HT-29 (cell line): ENCODE measurements at regions not wholly inside any gene's neighbourhood (a gene's known extent, or its start where the extent isn't known, plus 50 kb on each side); places are given as distances from the start of the nearest gene placed in this dataset.
"Not testable (repeated sequence)": the region's sequence is repeated elsewhere in the genome, so short reads cannot be mapped to it uniquely, and the experiment has no call there.

Source experiments
- DNase-seq: peaks from one replicate; pipeline ENCODE4 v3.0.0-alpha.2; 2015; ENCODE audit warnings: low spot score

- no peak for DNase-seq
Observed at GRCh38 chr2:185375731-185376130, 362.9 kb upstream of the FSIP2 start.

GRCh38 chr2:185381631-185382030, 357.0 kb upstream of the FSIP2 start:
- no peak for DNase-seq

DNA sequence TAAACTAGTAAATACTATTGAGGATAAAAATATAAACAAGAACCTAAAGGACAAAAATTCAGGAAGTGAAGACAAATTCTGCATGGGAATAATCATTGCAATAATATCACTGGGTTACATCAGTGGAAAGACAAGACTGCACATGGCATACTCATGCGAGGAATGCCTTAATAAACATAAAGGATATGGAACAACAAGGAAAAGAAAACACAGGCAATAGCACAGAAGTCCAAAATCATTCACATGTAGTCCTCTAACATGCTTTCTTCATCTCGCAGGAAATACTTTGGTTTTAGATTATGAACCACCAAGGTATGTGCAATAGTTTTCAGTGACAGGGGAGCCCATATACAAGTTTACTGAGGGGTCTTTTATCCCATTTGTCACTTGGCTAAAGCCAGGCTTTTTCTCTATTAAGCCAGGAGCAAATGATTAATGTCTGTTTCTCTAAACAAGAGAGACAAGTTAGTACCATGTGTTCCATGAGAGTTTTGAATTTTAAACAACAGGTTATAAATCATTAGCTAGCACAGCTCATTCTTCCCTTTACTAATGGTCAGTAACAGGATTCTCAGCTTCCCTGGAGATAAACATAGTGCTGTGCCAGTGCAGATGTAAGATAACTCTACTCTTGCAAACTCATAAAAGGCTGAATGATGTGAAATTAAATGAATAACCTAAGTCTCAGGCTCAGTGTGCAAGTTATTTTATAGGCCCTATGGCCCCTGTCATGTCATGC, 353.6 kb upstream of the FSIP2 start:
- peak; percentile 10 for DNase-seq

GRCh38 chr2:185388226-185388625, 350.4 kb upstream of the FSIP2 start:
- no peak for DNase-seq

GRCh38 chr2:185391543-185391942, 347.1 kb upstream of the FSIP2 start:
- DNase-seq, result no peak

DNA sequence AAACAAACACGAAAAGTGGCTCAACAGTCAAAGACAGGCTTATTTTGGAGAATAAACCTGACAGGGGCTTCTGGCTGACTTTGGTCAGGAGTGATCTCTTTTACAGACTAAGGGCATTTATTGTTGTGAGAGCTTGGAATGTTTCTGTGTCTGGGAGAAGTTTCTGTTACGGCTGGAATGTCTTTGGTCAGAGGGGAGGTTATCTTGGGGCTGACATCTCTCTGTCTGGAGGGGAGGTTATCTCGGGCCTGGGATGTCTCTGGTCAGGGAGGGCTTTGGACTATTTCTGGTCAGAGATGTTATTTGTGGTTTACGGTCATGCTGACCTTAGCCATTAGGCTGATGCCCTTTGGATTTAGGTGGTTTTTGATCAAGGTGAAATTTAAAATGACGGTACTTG, 345.5 kb upstream of the FSIP2 start:
- no peak for DNase-seq

GRCh38 chr2:185402474-185402873, 336.1 kb upstream of the FSIP2 start:
- DNase-seq, result no peak

GRCh38 chr2:185404578-185404977, 334.0 kb upstream of the FSIP2 start:
- DNase-seq, result no peak

DNA sequence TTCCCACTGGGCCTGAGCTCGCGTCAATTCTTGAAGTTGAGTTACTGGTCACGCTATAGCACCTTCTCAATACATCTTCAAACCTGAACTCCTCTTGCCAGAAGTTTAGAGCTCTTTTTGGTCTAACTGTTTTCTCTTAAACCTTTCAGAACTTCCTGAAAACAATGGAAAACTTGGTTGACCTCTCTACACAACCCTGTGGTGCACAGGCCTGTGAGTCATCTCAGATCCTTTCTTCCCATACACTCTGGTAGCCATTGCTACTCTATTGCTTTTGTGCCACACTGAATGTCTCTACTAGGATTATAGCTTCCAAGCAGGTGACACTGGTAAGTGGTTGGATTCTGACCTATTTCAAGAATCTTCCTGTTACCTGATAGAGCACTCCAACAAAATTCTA, 321.5 kb upstream of the FSIP2 start:
- DNase-seq, result no peak

- no peak for DNase-seq
Observed at GRCh38 chr2:185417688-185418087, 320.9 kb upstream of the FSIP2 start.

GRCh38 chr2:185424958-185425629, 313.5 kb upstream of the FSIP2 start:
- not testable (repeated sequence) for DNase-seq

DNA sequence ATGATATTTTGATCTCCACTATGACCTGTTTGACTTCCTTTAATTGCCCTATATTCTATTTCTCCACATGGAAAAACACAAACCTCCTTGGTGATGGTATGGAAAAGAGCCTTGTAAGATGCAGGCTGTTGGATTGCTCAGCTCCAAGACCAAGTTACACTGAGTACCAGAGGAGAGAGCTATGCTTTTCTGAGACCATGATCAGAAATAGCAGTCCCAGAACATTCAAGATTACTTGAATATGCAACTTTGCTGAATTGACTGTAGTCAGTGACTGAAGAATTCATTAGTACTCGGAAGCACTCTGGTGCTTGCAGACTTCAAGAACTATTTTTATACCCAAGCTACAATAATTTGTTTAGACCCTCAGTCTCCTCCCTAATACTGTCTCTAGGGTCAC, 310.6 kb upstream of the FSIP2 start:
- no peak for DNase-seq

DNA sequence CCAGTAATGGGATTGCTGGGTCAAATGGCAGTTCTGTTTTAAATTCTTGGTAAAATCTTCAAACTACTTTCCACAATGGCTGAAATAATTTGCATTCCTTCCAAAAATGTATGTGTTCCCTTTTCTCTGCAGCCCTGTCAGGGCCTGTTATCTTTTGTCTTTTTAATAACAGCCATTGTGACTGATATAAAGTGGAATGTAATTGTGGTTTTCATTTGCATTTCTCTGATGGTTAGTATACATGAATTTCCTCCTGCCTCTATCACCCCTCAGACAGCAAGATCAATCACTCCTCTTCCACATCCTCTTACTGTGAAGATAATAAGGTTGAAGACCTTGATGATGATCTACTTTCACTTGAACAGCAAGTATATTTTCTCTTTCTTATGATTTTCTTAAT, 304.8 kb upstream of the FSIP2 start:
- DNase-seq, result no peak

GRCh38 chr2:185436787-185437372, 301.7 kb upstream of the FSIP2 start:
- DNase-seq, result peak; percentile 21

DNA sequence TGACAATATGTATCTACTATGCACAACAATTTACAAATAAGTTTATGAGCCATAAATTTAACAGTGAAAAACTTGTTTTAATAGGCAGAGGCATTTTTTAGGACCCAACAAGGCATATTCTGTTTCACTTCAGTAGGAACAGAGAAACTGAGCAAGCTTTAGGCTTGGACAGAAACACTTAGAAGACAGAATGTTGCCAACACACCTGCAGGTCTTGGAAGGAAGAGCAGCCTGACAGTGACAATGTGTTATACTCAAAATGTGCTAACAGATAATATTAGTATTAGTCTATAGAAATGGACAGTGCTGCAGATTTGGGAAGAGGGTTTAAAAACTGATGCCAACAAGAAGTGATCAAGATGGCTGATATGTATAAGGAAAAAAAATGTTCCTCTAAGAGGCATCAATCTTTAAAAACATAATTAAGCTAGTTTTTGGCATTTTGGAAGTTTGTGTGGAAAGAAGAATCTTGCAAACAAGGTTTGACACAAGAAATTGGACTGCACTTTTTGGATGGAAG, 297.1 kb upstream of the FSIP2 start:
- DNase-seq, result no peak

- DNase-seq, result no peak
Observed at GRCh38 chr2:185456517-185456916, 282.1 kb upstream of the FSIP2 start.

- DNase-seq, result no peak
Observed at GRCh38 chr2:185463481-185463880, 275.1 kb upstream of the FSIP2 start.

- no peak for DNase-seq
Observed at GRCh38 chr2:185466915-185467314, 271.7 kb upstream of the FSIP2 start.

- DNase-seq, result no peak
Observed at GRCh38 chr2:185471441-185471840, 267.2 kb upstream of the FSIP2 start.

DNA sequence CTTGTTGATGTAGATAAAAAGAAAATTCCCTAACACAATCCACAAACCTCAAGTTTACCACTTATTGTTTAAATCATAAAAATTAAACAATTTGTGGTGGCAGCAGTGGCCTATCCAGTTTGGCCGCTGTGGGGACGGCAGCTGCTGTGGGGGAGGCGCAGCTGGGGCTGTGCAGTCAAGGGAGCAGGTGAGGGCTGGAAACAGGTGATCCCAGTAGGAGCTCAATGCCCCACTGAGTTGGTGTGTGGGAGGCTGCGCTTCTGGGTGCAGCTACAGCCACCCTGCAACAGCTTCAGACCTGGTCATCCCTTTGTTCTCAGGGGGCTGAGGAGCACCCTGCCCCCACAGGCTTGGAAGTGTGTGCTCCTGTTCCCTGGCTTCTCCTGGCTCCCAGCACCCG, 266.0 kb upstream of the FSIP2 start:
- no peak for DNase-seq

GRCh38 chr2:185473838-185474237, 264.8 kb upstream of the FSIP2 start:
- DNase-seq, result no peak

GRCh38 chr2:185475914-185476313, 262.7 kb upstream of the FSIP2 start:
- peak; percentile 10 for DNase-seq

- no peak for DNase-seq
Observed at GRCh38 chr2:185477452-185477851, 261.2 kb upstream of the FSIP2 start.
